Pancreas (tissue), 10 donors: ENCODE measurements at regions not wholly inside any gene's neighbourhood (a gene's known extent, or its start where the extent isn't known, plus 50 kb on each side); places are given as distances from the start of the nearest gene placed in this dataset.

Experiments used
- ATAC-seq, 4 donors: fragments of 200-7000 bp; cut with Tn5 transposase; one replicate each; pipeline versions ENCODE4 v1.8.0 to v1.9.1; 2020; ENCODE audit warnings: mild to moderate bottlenecking in 4 of 4, moderate library complexity in 4 of 4
- DNase-seq, 6 donors: peaks; one replicate each; pipeline ENCODE4 v3.0.0-alpha.2; 2020
- FAIRE-seq: peaks from 2 replicates; lab custom pipeline; 2012; peaks lifted over from hg19 to GRCh38; lab: Jason Lieb, UNC
- H3K27ac ChIP-seq, 4 donors: fragments of 200-600 bp; sonication (generic); 1 replicate in 3 of 4; 2 replicates in 1 of 4; pipeline versions ENCODE4 v1.5.0 to v1.8.0; 2020
- H3K27me3 ChIP-seq, 4 donors: fragments of 200-600 bp; one replicate each; pipeline ENCODE4 v1.8.0; 2021
- H3K36me3 ChIP-seq, 3 donors: fragments of 200-600 bp; sonication (generic) in 1 of 3; one replicate each; pipeline versions ENCODE4 v1.5.0 to v1.8.0; 2020 to 2021
- H3K4me1 ChIP-seq, 3 donors: fragments of 200-600 bp; one replicate each; pipeline ENCODE4 v1.8.0; 2021
- H3K4me3 ChIP-seq, 4 donors: fragments of 200-600 bp; sonication (generic) in 2 of 4; one replicate each; pipeline versions ENCODE4 v1.5.0 to v1.8.0; 2020 to 2021
- H3K9me3 ChIP-seq, 4 donors: fragments of 200-600 bp; one replicate each; pipeline ENCODE4 v1.8.0; 2021
- WGBS, 2 donors: extraction: QIAGEN DNeasy Blood & Tissue Kit; methylation state at CpG; one replicate each; pipeline ENCODE4 v1.1.7; 2013; 5-methylcytosine and 5-hydroxymethylcytosine counted together
- intact Hi-C, 3 donors: fragments of 100-400 bp; cut with DNase I; formaldehyde crosslinking; loops; one replicate each; pipeline versions ENCODE4 v1.11.1 to v1.14.2; 2022
- TF ChIP-seq, protein P1 (sequence below), 4 donors: fragments of 200-600 bp; sonication (generic) in 3 of 4; IDR thresholded peaks; one replicate each; pipeline versions ENCODE4 v1.5.0 to v1.8.0; 2021; ENCODE audit warnings: antibody characterized with exemption in 4 of 4
- donor health status: healthy with polysubstance abuse.
- donor health status: DM: no; HTN: no; CAD: no; lungs with moderate emphysema.
- donor health status: DM: no; HTN: no; CAD: no.
- donor health status: control.
- donor health status: control.
- donor health status: Bipolar disorder and iron deficiency.
- donor health status: DM: yes; HTN: yes; CAD: no.
- donor health status: DM: no; HTN: no; CAD: no.
- donor health status: DM: no; HTN: no; CAD: no.
- donor health status: DM: yes; HTN: yes; CAD: no.

DNA sequence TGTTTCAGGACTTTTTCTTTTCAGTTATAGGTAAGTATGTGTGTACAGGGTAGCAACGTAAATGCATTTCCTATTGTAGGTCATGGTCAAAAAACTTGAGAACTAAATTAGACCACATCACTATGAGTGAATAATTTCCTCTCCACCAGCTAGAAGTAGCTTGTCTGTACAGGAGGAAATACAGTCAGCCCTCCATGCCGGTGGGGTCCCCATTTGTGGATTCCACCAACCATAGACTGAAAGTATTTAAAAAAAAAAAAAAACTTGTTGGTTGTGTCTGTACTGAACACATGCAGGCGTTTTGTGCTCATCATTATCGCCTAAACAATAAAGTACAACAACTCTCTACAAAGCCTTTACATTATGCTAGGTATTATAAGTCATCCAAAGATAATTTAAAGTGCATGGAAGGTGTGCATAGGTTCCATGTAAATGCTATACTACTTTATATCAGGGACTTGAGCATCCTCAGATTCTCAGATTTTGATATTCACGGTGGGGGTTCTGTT lies 94.2 kb upstream of the NDUFV2 start:
- H3K4me1 ChIP-seq, result no peaks in the 10 kb centered on the region
- 80 to 92% methylated on average over 5 of the region's 5 CpGs for WGBS, 2 donors
- H3K27me3 ChIP-seq, result no peaks in the 10 kb centered on the region
- no peaks in the 10 kb centered on the region for H3K9me3 ChIP-seq
- FAIRE-seq (no peak), ATAC-seq (no peak), DNase-seq (no peak)
- H3K4me3 ChIP-seq, result no peak overlapping the region
- no peak overlapping the region for H3K27ac ChIP-seq
- TF ChIP-seq, protein P1, sequence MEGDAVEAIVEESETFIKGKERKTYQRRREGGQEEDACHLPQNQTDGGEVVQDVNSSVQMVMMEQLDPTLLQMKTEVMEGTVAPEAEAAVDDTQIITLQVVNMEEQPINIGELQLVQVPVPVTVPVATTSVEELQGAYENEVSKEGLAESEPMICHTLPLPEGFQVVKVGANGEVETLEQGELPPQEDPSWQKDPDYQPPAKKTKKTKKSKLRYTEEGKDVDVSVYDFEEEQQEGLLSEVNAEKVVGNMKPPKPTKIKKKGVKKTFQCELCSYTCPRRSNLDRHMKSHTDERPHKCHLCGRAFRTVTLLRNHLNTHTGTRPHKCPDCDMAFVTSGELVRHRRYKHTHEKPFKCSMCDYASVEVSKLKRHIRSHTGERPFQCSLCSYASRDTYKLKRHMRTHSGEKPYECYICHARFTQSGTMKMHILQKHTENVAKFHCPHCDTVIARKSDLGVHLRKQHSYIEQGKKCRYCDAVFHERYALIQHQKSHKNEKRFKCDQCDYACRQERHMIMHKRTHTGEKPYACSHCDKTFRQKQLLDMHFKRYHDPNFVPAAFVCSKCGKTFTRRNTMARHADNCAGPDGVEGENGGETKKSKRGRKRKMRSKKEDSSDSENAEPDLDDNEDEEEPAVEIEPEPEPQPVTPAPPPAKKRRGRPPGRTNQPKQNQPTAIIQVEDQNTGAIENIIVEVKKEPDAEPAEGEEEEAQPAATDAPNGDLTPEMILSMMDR (IDR thresholded peaks at IDR 0.05), result no peak
- intact Hi-C loops, result no loop called here
- no peaks in the 10 kb centered on the region for H3K36me3 ChIP-seq

- H3K4me3 ChIP-seq, result no peak overlapping the region
- H3K9me3 ChIP-seq, result no peaks in the 10 kb centered on the region
- DNase-seq (no peak), FAIRE-seq (no peak), ATAC-seq (no peak)
- intact Hi-C loops, result no loop called here
- no peaks in the 10 kb centered on the region for H3K36me3 ChIP-seq
- H3K4me1 ChIP-seq, result no peaks in the 10 kb centered on the region
- WGBS, 2 donors, result 67 to 68% methylated on average over 19 of the region's 19 CpGs
- TF ChIP-seq, protein P1 (IDR thresholded peaks at IDR 0.05), result no peak
- H3K27me3 ChIP-seq, result no peaks in the 10 kb centered on the region
- H3K27ac ChIP-seq, result no peak overlapping the region
These were observed 93.5 kb upstream of the NDUFV2 start for GRCh38 chr18:9008709-9009635.

DNA sequence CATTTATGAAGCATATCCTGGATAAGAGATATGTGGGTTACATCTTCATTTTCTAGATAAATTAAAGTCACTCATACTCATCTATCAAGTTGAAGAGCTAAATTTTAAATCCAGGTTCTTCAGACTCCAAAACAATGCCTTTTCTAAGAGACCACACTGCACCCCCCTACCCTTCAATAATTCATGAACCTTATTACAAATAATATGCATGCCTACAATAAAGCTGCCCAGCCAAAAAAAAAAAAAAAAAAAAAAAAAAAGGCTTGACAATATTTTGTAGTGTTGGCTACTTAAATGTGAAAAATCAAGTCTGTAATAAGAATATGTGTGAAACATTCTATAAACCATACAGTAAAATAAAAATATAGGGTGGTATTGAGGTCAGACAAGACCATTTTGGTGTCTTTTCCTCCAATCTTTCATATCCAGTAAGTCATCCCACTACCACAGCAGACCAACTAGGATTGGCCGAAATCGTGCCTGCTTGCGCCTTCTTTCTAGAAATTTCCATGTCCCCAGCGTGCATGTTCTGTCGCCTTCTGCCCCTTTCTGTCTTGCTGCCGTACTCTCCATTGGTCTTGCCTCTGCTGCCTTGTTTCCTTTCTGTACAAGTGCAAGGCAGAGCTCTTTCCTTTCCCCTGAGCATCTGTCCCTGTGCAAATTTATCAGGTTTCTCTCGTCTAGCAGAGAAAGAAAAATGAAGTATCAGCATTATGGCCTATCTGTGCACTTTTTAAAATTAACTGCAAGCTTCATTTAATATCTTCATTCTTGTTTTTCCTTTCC lies 92.6 kb upstream of the NDUFV2 start:
- DNase-seq (no peak), FAIRE-seq (no peak), ATAC-seq (no peak)
- Histone ChIP-seq H3K9me3 (no peaks in the 10 kb centered on the region), H3K4me1 (no peaks in the 10 kb centered on the region), H3K4me3 (no peak overlapping the region), H3K36me3 (no peaks in the 10 kb centered on the region), H3K27ac (no peak overlapping the region), H3K27me3 (no peaks in the 10 kb centered on the region)
- TF ChIP-seq, protein P1 (IDR thresholded peaks at IDR 0.05), result no peak
- intact Hi-C loops, result no loop called here
- WGBS, 2 donors, result 86 to 87% methylated on average over 7 of the region's 7 CpGs

DNA sequence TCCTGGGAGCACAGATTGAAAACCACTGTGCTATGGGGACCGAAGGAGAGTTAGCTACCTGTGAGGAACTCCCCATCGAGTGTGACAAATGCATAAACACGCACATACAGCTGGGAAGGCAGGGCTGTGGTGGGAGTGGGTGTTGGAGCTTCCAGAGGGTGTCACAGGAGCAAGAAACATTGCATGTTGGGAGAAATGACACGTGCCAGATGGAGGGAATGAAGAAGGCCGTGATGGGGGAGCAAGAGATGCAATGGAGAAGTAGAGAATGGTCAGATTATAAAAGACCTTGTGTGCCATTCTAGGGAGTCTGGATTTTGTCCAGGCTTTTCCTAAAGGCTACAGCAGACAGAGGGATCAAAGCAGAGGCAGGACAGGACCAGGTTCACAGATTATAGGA lies 91.1 kb upstream of the NDUFV2 start:
- DNase-seq (no peak), ATAC-seq (no peak), FAIRE-seq (no peak)
- Histone ChIP-seq H3K36me3 (no peaks in the 10 kb centered on the region), H3K9me3 (no peaks in the 10 kb centered on the region), H3K4me3 (no peak overlapping the region), H3K4me1 (no peaks in the 10 kb centered on the region), H3K27me3 (no peaks in the 10 kb centered on the region), H3K27ac (no peak overlapping the region)
- whole genome bisulfite sequencing, 2 donors, result 57 to 66% methylated on average over 5 of the region's 5 CpGs
- intact Hi-C loops, result no loop called here
- TF ChIP-seq, protein P1 (IDR thresholded peaks at IDR 0.05), result no peak
